Stimulated activated CD4-positive, alpha-beta T cell treated with anti-CD3 and anti-CD28 coated beads, Interleukin-12 subunit alpha, Interleukin-12 subunit beta, amount 100 ng/mL, for 24 hours (primary cell): ENCODE measurements at regions not wholly inside any gene's neighbourhood (a gene's known extent, or its start where the extent isn't known, plus 50 kb on each side); places are given as distances from the start of the nearest gene placed in this dataset.

Experiments
- DNase-seq, 2 experiments: peaks; one replicate each; pipeline ENCODE4 v3.0.0-alpha.2; 2020; ENCODE audit warnings: low read depth in 2 of 2

GRCh38 chr7:38002689-38003088, 82.2 kb downstream of the EPDR1 start:
- no peak for DNase-seq

GRCh38 chr7:38006559-38006958, 86.1 kb downstream of the EPDR1 start:
- no peak for DNase-seq

GRCh38 chr7:38007096-38007495, 86.7 kb downstream of the EPDR1 start:
- no peak for DNase-seq

GRCh38 chr7:38013246-38013645, 92.8 kb downstream of the EPDR1 start:
- DNase-seq = no peak

- no peak for DNase-seq
These were observed 96.1 kb downstream of the EPDR1 start for GRCh38 chr7:38016567-38016966.

- DNase-seq = no peak
These were observed 96.9 kb downstream of the EPDR1 start for GRCh38 chr7:38017320-38017719.

- DNase-seq = no peak
These were observed 99.8 kb downstream of the EPDR1 start for GRCh38 chr7:38020121-38020785.

- DNase-seq = no peak
These were observed 101.5 kb downstream of the EPDR1 start for GRCh38 chr7:38021892-38022291.

GRCh38 chr7:38025815-38026214, 105.4 kb downstream of the EPDR1 start:
- DNase-seq = no peak

- DNase-seq = no peak
These were observed 107.5 kb downstream of the EPDR1 start for GRCh38 chr7:38027884-38028455.

- no peak for DNase-seq
These were observed 113.8 kb downstream of the EPDR1 start for GRCh38 chr7:38034062-38034908.

GRCh38 chr7:38040831-38041230, 120.4 kb downstream of the EPDR1 start:
- no peak for DNase-seq

- DNase-seq = no peak
These were observed 128.4 kb upstream of the STARD3NL start for GRCh38 chr7:38049679-38050078.

GRCh38 chr7:38051311-38051710, 126.7 kb upstream of the STARD3NL start:
- DNase-seq = no peak

- no peak for DNase-seq
These were observed 126.3 kb upstream of the STARD3NL start for GRCh38 chr7:38051786-38052185.

- DNase-seq = no peak
These were observed 125.3 kb upstream of the STARD3NL start for GRCh38 chr7:38052786-38053185.

GRCh38 chr7:38054199-38054598, 123.8 kb upstream of the STARD3NL start:
- DNase-seq = no peak

GRCh38 chr7:38057829-38058228, 120.2 kb upstream of the STARD3NL start:
- no peak for DNase-seq

- no peak for DNase-seq
These were observed 117.9 kb upstream of the STARD3NL start for GRCh38 chr7:38060116-38060515.

- no peak for DNase-seq
These were observed 117.4 kb upstream of the STARD3NL start for GRCh38 chr7:38060637-38061036.

- DNase-seq = no peak
These were observed 111.7 kb upstream of the STARD3NL start for GRCh38 chr7:38066391-38066790.

GRCh38 chr7:38068461-38068860, 109.6 kb upstream of the STARD3NL start:
- no peak for DNase-seq

- DNase-seq = no peak
These were observed 109.0 kb upstream of the STARD3NL start for GRCh38 chr7:38069052-38069451.
